Smooth muscle cell of the brain vasculature (primary cell): ENCODE measurements at regions not wholly inside any gene's neighbourhood (a gene's known extent, or its start where the extent isn't known, plus 50 kb on each side); places are given as distances from the start of the nearest gene placed in this dataset.
"Not testable (repeated sequence)": the region's sequence is repeated elsewhere in the genome, so short reads cannot be mapped to it uniquely, and the experiment has no call there.

ENCODE experiments used
- DNase-seq: peaks from one replicate; pipeline ENCODE4 v3.0.0-alpha.2; 2012; ENCODE audit warnings: low read depth, low spot score

DNA sequence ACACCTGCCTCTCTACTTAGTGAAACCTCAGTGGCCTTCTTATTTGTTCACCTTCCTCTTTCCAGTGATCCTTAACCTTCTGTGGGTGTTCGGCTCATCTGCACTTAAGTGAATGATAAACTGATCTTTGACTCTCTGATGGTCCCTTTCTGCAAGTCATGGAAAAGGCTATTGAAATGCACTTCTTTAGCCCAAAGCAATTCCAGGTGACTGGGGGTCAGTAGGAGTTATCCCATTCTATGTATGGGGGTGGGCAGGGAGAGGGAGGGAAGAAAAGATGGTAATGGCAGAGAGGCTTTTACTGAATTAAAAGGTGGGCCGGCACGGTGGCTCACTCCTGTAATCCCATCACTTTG lies 170.8 kb downstream of the RGS9 start:
- DNase-seq: no peak

DNA sequence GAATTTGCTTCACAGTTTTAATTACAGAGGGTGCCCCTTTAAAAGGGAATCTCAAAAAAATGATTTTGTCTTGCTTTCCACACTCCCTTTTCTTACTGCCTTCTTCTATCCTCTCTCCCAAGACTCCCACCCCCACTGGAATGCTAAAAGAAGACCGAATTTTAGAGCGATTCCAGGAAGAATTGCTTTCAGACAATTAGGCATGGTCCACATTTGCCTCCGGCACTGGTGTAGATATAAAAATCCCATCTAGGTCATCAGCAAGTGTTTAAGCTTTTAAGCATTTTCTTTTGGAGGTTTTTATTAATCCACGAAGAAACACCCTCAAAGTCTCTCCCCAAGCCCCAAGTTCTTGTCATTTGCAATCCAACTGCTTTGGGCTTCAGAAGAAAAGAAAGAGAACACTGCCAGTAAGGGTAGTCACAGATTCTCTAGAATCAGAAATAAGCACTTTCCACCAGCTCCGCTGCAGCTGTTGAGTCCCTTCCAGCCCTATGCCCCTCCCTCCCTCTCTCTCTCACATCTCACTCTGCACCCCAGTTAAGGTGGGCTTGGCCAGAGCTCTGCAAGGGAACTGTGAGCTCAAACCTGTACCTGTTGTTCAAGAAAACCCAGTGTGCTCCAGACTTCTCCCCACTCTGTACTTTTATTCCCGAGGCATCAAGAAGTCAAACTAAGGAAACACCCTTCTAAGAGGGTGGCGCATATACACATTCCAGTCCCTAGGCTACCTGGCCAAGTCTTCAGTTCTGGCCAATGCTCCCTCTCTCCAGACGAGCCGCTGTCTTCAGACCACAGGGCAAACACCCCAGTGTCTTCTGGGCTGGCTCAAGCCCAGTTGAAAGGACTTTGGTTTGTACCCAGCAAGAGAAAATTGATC lies 170.2 kb downstream of the RGS9 start:
- no peak for DNase-seq

DNA sequence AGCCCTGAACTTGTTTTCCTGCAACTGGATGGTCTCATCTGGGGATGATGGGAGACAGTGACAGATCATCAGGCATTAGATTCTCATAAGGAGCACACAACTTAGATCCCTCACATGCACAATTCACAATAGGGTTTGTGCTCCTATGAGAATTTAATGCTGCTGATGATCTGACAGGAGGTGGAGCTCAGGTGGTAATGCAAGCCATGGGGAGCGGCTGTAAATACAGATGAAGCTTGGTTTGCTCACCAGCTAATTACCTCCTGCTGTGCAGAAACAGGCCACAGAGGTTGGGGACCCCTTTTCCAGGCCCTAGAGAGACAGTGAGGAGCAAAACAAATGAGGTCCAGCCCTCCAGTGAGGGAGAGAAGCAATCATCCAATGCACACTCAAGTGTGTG lies 168.6 kb downstream of the RGS9 start:
- DNase-seq: no peak

DNA sequence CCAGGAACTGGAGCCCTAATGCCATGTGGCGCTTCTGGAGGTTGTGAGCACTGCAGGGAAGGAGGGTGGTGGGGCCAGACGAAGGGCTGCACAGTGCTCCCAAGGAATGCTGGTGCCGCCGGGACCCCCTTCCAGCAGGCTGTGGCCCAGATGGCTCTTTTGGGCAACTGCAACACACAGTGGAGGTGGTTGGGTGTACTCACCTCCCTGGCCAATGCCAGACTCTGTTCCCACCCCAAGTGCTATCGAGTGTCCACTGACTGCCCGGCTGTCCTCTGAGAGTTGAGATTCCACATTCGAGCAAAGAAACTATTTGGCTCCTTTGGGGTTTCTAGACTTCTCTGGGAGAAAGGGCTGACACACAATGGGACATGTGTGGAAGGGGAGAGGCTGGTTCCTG lies 167.9 kb downstream of the RGS9 start:
- no peak for DNase-seq

DNA sequence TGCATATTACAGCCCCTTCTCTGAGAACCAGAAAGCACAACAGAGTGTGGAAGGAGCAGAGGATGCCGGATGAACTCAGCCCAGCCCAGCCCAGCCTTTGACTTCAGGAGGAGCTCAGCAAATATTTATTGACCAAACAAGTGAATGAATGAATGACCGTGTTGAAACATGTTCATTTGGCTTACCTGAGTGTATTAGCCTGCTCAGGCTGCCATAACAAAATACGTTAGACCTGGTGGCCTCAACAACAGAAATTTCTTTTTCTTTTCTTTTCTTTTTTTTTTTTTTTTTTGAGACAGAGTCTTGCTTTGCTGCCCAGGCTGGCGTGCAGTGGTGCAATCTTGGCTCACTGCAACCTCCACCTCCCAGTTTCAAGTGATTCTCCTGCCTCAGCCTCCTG lies 164.7 kb downstream of the RGS9 start:
- not testable (repeated sequence) for DNase-seq

DNA sequence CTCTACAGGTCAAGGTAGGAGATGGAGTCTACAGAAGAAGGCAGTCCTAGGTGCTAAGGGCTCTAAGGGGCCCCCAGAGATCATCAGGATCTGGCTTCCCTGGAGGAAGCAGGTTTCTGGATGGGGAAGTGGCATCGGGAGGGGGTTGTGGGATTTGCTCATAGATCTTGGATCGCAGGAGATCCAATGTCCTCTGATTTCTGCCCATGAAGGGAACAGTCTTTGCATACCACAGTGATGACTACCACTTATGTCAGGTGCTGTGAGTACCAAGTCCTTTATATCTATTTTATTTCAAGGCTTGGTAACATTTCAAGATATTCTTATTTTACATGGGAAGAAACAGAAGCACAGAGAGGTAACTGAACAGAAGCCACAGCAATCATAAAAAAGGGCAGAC lies 164.0 kb downstream of the RGS9 start:
- no peak for DNase-seq

DNA sequence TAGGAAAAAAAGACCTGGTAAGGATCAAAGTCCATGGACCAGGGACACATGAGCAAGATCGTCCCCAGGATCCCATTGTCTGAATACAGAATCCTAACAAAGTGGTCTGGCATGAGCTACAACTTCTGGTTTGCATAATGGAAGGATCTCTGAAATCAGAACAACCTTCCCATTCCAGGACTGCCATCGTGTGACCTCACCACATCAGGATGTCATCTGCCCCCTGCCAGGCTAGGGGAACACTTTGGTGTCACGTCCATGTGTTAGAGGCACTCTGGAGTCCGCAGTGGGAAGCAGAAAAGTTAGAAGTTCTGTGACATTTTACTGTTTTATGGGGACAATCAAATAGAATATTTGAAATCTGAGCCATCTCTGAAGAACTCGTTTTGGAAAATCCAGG lies 160.7 kb downstream of the RGS9 start:
- no peak for DNase-seq

DNA sequence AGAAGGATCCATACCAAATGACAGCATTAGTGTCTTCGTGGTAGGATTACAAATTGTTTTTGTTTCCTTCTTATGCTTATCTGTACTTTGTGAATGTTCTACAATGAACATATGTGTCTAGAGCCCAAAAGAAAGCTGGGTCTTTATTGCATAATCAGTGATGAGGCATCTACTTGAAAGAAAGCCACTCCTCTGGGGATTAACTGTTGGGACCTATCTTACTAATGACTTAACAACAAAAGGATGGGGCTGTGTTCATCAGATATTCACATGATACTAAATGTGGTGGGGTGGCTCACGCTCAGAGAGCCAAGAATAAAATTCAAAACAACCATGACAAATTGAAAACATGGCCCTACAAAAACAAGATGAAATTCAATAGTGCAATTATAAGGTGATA lies 160.2 kb downstream of the RGS9 start:
- no peak for DNase-seq

DNA sequence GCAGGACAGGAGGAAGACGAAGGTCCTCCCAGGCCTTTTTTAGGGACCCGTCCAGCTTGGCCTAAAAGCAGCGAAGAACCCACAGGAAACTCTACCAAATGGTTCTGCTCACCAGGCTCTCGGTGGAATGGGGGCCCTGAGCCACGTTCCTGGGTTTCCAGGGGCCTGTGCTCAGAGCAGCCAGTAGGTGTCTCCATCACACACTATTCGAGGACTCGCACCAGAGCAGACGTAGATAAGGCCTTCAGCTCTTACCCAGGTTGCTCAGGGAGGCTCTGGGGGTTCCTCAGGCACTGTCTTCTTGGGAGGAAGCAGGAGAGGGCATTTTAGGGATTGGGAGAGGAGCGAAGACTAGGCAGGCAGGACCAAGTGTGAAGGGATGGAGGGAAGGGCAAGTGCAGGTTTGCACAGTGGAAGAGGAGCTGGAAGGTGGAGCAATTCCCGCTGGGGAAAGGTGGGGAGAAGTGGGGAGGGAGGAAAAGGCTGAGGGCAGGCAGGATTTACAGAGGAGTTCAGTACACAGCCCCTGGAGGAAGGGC lies 157.1 kb downstream of the RGS9 start:
- no peak for DNase-seq

DNA sequence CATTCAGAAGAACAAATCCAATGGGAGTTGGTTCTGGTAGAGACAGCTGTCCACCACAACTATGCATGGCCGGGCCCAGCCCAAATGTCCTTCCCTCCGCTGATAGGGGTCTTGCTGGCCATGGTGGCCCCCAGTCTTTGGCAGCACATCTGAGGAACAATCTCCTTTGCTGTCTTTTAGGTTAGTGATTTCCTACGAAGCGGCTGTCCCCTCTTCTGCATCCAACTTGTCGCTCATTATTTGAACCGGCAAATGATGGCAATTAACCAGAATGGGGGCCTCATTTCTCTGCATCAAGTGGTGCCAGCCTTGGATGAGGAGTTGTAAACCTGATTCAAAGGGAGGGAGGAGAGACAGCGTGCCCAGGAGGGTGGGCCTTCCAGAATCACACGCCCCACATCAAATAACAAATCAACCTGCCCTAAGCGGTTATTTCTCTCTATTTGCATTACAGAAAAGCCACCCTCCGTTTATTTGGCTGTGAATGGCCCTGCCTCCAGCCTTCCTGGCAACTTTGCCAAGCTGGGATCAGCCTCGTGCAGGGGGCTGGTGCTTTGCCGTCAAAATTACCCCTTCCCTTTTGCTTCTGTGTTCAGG lies 156.5 kb downstream of the RGS9 start:
- DNase-seq: no peak

DNA sequence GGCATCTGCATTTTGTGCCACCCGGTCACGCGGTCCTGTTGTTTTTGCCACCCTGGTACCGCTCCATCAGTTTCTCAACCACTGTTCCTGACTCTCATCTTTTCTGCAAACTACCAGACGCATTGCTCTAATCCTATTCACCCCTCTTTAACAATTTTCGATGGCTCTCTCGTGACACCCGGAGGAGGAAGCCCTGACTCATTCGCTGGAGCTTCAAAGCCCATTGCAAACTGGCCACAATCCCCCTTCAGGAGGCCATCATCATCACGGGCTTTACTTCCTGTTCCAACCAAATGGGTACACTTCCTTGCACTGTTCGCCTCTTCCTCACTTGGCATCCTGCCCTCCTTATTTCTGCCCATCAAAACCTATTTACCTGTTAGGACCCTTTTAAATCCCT lies 155.3 kb downstream of the RGS9 start:
- DNase-seq: no peak

DNA sequence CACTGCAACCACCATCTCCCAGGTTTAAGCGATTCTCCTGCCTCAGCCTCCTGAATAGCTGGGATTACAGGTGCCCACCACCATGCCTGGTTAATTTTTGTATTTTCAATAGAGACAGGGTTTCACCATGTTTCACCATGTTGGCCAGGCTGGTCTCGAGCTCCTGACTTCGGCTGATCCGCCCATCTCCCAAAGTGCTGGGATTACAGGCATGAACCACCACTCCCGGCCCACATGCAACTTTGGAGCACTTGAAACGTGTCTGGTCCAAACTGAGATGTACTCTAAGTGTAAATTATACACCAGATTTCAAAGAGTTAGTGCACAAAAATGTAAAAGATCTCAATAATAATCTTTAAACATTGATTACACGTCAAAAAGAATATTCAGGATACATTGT lies 154.1 kb downstream of the RGS9 start:
- DNase-seq: not testable (repeated sequence)

DNA sequence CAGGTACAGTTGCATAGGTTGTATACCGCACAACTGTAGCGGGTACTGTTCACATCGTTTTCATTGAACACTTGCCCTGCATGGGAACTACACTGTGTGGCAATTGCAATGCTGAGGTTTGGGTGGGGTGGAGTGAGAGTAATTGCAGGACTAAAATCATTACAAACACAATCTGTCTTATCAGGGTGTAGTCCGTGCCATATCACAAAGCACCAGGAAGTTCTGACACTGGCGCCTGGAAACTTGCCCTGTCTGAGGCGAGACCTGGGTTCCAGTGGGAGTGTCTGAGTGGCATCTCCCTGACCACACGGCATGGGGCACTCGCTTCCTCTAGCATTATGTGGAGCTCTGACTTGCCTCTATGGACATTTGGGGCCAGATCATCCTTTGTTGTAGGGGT lies 153.4 kb downstream of the RGS9 start:
- no peak for DNase-seq

DNA sequence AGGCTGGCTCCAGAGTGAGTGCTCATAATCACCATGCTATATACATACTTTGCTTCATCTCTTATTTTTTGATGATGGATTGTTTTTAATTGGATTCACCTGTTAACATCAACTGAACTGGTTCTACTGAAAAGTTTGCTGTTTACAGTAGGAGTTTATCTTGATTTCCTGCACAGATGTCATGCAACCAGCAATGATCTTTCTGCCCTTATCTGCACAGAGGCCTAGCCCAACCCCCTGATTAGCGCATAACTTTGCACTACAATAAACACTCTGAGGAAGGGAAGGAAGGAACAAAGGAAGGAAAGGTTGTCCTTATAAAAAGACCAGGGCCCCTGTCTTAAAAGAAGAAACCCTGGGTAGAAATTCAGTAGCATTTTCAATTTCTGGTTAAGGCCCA lies 152.9 kb downstream of the RGS9 start:
- DNase-seq: no peak

DNA sequence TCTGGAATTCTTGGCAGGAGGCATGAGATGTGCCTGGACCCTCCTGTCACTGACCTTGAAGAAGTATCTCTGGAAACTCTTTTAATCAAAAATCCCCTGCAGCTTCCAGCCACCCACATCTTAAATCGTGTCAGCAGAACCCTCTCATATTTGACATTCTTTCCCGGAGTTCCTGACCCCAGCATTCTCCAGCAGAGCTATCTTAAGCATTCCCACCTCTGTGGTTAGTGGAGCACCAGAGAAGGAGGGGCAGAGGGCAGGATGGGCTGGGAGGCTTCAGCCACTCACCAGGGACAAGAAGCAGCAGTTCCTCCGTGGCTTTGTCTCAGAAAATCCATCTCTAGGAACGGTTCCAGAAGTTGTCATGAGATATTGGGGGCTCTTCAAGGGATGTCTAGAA lies 149.9 kb downstream of the RGS9 start:
- DNase-seq: peak; percentile 73

DNA sequence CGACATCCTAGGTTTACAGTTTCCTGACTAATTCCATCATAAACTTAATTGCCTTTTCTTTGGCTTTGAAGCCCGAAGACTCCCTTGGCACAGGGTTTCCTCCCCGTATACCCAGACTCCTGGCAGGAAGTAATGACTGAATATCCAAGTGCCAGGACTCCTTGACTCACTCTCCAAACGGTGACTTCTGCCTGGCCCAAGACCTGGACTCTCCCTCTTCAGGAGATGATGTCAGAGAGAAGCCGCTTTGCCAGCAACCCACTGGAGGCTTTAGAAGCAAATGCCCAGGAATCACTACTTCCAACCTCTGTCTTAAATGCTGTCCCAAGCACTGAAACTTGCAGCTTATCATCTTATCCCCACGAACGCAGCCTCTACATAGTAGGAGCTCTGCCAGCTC lies 146.5 kb downstream of the RGS9 start:
- DNase-seq: no peak

DNA sequence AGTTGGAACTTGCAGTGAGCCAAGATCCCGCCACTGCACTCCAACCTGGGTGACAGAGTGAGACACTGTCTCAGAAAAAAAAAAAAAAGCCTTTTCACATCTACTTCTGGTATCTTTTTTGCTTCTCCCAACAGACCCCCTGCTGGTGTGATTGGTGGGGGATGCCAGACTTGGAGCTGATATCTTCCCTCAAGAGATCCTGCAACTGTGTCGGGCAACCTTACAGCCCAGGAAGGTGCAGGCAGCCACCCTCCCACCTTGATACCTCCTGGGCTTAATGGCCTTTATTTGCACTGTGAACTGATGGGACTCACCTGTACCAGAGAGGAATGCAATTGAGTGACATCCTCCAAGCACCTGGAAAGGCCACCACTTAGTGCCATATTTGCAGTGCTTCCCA lies 142.3 kb downstream of the RGS9 start:
- no peak for DNase-seq

DNA sequence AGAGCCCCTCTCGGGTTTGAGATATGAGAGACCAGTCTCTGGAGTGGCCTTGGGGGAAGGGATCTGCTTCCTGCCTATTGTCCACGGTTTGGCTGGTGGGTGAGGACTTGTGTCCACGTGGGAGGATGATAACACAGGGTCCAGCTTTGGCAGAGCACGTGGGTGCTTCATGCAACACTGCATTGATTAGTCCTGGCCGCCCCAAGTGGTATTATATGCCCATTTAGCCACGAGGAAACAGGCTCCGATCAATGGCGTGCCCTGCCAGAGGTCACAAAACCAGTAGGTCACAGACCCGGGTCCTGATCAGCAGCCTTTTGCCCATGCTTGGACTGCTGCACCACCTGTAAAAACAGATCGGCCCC lies 141.6 kb downstream of the RGS9 start:
- DNase-seq: no peak

DNA sequence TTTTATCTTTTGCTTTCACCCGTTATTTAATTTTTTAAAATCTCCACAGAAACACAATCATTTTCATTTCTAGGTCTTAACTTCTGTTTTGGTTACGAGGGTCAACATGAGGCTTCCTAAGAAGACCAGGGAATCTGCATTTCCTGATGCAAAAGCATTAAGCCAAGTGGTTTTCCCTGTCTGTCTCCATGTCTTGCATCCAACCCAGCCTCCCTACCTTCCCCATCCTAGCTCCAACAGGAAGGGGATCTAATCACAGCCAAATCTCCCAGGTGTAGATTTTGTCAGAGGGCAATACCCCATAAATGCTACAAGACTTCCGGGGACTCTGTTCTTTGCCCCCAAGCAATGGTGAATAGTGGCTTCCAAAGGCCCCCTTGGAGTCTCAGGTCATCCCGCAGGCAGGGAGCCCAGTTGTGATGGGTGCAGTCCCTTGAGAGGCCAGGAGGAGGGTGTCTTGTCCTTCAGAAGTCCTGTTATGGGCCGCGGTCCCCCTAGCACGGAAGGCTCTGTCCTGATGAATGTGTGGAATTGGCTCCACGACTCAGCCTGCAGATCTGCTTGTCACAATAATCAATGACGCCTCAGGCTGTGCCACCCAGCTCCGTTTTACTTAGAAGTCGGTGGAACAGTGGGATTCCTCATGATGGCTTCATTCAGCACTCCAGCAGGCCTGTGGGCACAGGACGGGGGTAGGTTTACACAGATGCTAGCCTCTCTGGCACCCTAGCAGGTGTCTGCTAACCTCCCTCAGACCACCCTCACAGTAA lies 141.1 kb downstream of the RGS9 start:
- peak; percentile 52 for DNase-seq

DNA sequence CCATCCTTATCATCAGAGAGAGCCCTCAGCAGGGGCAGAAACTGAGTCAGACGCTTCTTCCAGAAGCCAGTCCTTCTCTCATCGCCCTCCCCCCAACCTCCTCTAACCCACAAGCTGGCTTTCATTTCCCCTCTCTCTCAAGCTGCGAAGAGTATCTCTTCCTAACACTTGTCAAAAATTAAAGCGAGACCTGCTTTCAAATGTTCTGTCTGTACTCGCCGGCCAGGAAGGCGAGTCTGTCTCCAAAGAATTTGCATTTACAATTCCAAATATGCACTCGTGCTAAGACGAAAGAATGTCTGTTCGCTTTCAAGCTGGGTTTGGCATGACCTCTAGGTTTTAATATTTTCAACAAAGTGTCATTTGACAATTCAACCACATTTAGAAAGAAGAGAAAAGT lies 140.4 kb downstream of the RGS9 start:
- DNase-seq: no peak
